ENCODE measurements at regions not wholly inside any gene's neighbourhood (a gene's known extent, or its start where the extent isn't known, plus 50 kb on each side); places are given as distances from the start of the nearest gene placed in this dataset.

DNA sequence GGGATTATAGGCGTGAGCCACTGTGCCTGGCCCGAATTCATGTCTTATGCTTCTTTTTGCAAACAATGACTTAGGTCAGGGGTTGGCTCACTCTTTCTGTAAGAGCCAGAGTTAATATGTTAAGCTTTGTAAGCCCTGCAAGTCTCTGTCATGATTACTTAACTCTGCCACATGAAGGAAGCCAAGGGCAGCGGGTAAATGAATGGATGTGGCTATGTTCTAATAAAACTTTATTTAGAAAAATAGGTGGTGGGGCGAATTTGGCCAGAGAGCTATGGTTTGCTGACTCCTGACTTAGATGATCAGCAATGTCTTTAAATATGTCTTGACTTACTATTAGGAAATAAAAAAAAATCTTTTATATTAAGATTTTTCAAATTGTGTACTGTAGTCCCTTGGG lies 114.9 kb upstream of the ZFP64 start:
- DNase-seq (ENCODE audit: low read depth in 1 of 2, low spot score in 2 of 2) (no peak), FAIRE-seq (no peak)
- H2BK120ac ChIP-seq (replicated peaks; ENCODE audit: low read depth, low read length): no peak overlapping the region
- peaks cover 0 to 2% (median under 1%) of the 10 kb centered on the region in 4 experiments; a peak in 2 of 7 replicates for H3K27me3 ChIP-seq (replicated peaks in 1 of 4; ENCODE audit: control insufficient read depth in 3 of 4, extremely low read depth in 1 of 4, insufficient read depth in 3 of 4, low read length in 3 of 4)
- no peak overlapping the region for H3K56ac ChIP-seq (replicated peaks; ENCODE audit: insufficient read length, low read depth, low read length)
- no peaks in the 10 kb centered on the region for H3K9me3 ChIP-seq (ENCODE audit: insufficient read depth in 2 of 2, low read depth in 1 of 2, low read length in 1 of 2)
- no peak overlapping the region for H3K23ac ChIP-seq (ENCODE audit: insufficient read length)
- WGBS, 2 experiments (ENCODE audit: extremely low coverage in 1 of 2, insufficient coverage in 1 of 2, insufficient read length in 1 of 2, insufficient replicate concordance in 2 of 2, low coverage in 1 of 2, low lambda C conversion rate in 2 of 2, missing lambda C conversion rate in 1 of 2): 95% methylated on average over 4 of the region's 4 CpGs; no CpG with 5 or more reads in 1 of the 2 experiments
- H4K20me1 ChIP-seq (replicated peaks in 1 of 2; ENCODE audit: control insufficient read depth in 1 of 2, insufficient read depth in 2 of 2, low read length in 2 of 2): no peaks in the 10 kb centered on the region
- H4K5ac ChIP-seq (ENCODE audit: insufficient read length, low read depth, low read length): no peak overlapping the region
- H3K18ac ChIP-seq (ENCODE audit: extremely low read depth, low read length): no peak overlapping the region
- ChIA-PET POLR2A (ENCODE audit: partially characterized antibody) (no interaction called here), CTCF (ENCODE audit: partially characterized antibody) (interaction anchor here (0.6 kb wide), 1 partner anchor 228 kb away, joined by 3 read pairs; no protein-coding TSS in a partner anchor)
- no peak overlapping the region for H3K27ac ChIP-seq (ENCODE audit: low read depth, low read length)
- no peak overlapping the region for H2BK5ac ChIP-seq (ENCODE audit: low read depth, low read length)
- H3K4me1 ChIP-seq (replicated peaks in 1 of 4; ENCODE audit: control insufficient read depth in 3 of 4, insufficient read depth in 4 of 4, low read length in 3 of 4): peaks cover 2 to 15% (median 6%) of the 10 kb centered on the region in 4 experiments; a peak in 6 of 7 replicates
- no peaks in the 10 kb centered on the region for H3K79me1 ChIP-seq (ENCODE audit: low read depth, low read length)
- no peaks in the 10 kb centered on the region for H3K23me2 ChIP-seq (ENCODE audit: low read depth, low read length)
- no peak overlapping the region for H2BK20ac ChIP-seq (ENCODE audit: low read length)
- H2BK12ac ChIP-seq (ENCODE audit: low read depth, low read length): no peak overlapping the region
- H3K79me2 ChIP-seq (ENCODE audit: control insufficient read depth in 1 of 2, insufficient read depth in 2 of 2, low read length in 2 of 2): no peaks in the 10 kb centered on the region
- H3K9ac ChIP-seq (replicated peaks in 1 of 4; ENCODE audit: extremely low read depth in 1 of 4, low read depth in 3 of 4, low read length in 3 of 4): no peak overlapping the region
- H2AFZ ChIP-seq (ENCODE audit: low read length): no peak overlapping the region
- H3K4me3 ChIP-seq (ENCODE audit: extremely low read depth in 1 of 4, insufficient read depth in 2 of 4, low read depth in 3 of 4, low read length in 4 of 4): no peak overlapping the region
- H4K91ac ChIP-seq (replicated peaks; ENCODE audit: insufficient read length, low read length): no peak overlapping the region
- H3K4ac ChIP-seq (replicated peaks; ENCODE audit: insufficient read length, low read depth, low read length): no peak overlapping the region
- H4K8ac ChIP-seq (ENCODE audit: extremely low read depth, insufficient read depth, low read length): no peak overlapping the region
- no peak overlapping the region for H3K4me2 ChIP-seq (ENCODE audit: insufficient read depth in 1 of 2, low read depth in 2 of 2, low read length in 2 of 2)
- H3K14ac ChIP-seq (ENCODE audit: insufficient read length): no peak overlapping the region
- H2BK15ac ChIP-seq (ENCODE audit: low read length): no peak overlapping the region
- no peaks in the 10 kb centered on the region for H3K36me3 ChIP-seq (ENCODE audit: control insufficient read depth in 2 of 4, insufficient read depth in 4 of 4, low read length in 3 of 4)
- H2AK5ac ChIP-seq (ENCODE audit: low read depth, low read length): no peak overlapping the region
- TF ChIP-seq SUZ12 (IDR thresholded peaks at IDR 0.05; ENCODE audit: low read length) (no peak), RFX5 (IDR thresholded peaks at IDR 0.05; ENCODE audit: borderline replicate concordance, low read depth, low read length) (no peak), RNF2 (IDR thresholded peaks at IDR 0.05; ENCODE audit: borderline replicate concordance, low read depth, low read length, missing control alignments, poor library complexity, severe bottlenecking) (no peak), FOSL1 (IDR thresholded peaks at IDR 0.05; ENCODE audit: insufficient read depth, low read depth, low read length) (no peak), KDM5A (IDR thresholded peaks at IDR 0.05; ENCODE audit: low read length) (no peak), POU5F1 (IDR thresholded peaks at IDR 0.05; ENCODE audit: low read depth, low read length) (no peak), TCF12 (IDR thresholded peaks at IDR 0.05; ENCODE audit: low read depth, low read length) (no peak), PHF8 (conservative IDR thresholded peaks at IDR 0.05; ENCODE audit: low read depth, low read length) (no peak), SIRT6 (IDR thresholded peaks at IDR 0.05; ENCODE audit: low read length) (no peak), BRCA1 (IDR thresholded peaks at IDR 0.05; ENCODE audit: low read depth, low read length) (no peak), BACH1 (IDR thresholded peaks at IDR 0.05; ENCODE audit: low read length) (no peak), NANOG (IDR thresholded peaks at IDR 0.05; ENCODE audit: insufficient read depth, low read depth, low read length, poor library complexity, severe bottlenecking) (no peak), GABPA (IDR thresholded peaks at IDR 0.05; ENCODE audit: borderline replicate concordance, insufficient read depth, low read length) (no peak), KDM4A (IDR thresholded peaks at IDR 0.05; ENCODE audit: low read depth, low read length, severe bottlenecking) (no peak), SIN3A (conservative IDR thresholded peaks at IDR 0.05 in 1 of 2, IDR thresholded peaks at IDR 0.05 in 1 of 2; ENCODE audit: low read depth in 1 of 2, low read length in 2 of 2) (no peak)

Measured in H1 (cell line).